RWPE2 (cell line): ENCODE measurements at regions not wholly inside any gene's neighbourhood (a gene's known extent, or its start where the extent isn't known, plus 50 kb on each side); places are given as distances from the start of the nearest gene placed in this dataset.

Source experiments
- ATAC-seq: fragments of 200-7000 bp; cut with Tn5 transposase; 3 replicates; pipeline ENCODE4 v1.9.1; 2021; ENCODE audit warnings: low read depth
- DNase-seq: peaks from one replicate; pipeline ENCODE4 v3.0.0-alpha.2; 2020; ENCODE audit warnings: low spot score
- H3K27ac ChIP-seq: fragments of 450-650 bp; 2 replicates; pipeline ENCODE4 v1.5.1; 2017; ENCODE audit warnings: mild to moderate bottlenecking; ENCODE audit not compliant: poor library complexity, severe bottlenecking
- H3K27me3 ChIP-seq: fragments of 250-450 bp; sonication (Bioruptor Pico); 2 replicates; pipeline ENCODE4 v1.5.1; 2021; ENCODE audit warnings: mild to moderate bottlenecking, moderate library complexity; ENCODE audit not compliant: insufficient read depth, poor library complexity, severe bottlenecking
- H3K36me3 ChIP-seq: fragments of 250-450 bp; sonication (Bioruptor Pico); 2 replicates; pipeline ENCODE4 v1.5.1; 2020; ENCODE audit warnings: low read depth, mild to moderate bottlenecking, moderate library complexity
- H3K4me1 ChIP-seq: fragments of 250-450 bp; sonication (Bioruptor Pico); 2 replicates; pipeline ENCODE4 v1.5.1; 2021; ENCODE audit warnings: mild to moderate bottlenecking, moderate library complexity; ENCODE audit not compliant: insufficient read depth, poor library complexity, severe bottlenecking
- H3K4me3 ChIP-seq: fragments of 250-450 bp; sonication (Bioruptor Pico); 2 replicates; pipeline ENCODE4 v1.5.1; 2021; ENCODE audit warnings: mild to moderate bottlenecking, moderate library complexity; ENCODE audit not compliant: severe bottlenecking
- H3K9me3 ChIP-seq: fragments of 250-450 bp; sonication (Bioruptor Pico); 2 replicates; pipeline ENCODE4 v1.5.1; 2021; ENCODE audit warnings: mild to moderate bottlenecking, moderate library complexity; ENCODE audit not compliant: severe bottlenecking
- CTCF ChIP-seq: fragments of 450-650 bp; IDR thresholded peaks from one replicate; pipeline ENCODE4 v1.5.1; 2017; ENCODE audit warnings: mild to moderate bottlenecking, moderate library complexity; ENCODE audit not compliant: poor library complexity, severe bottlenecking

- Histone ChIP-seq H3K27ac (no peak overlapping the region), H3K36me3 (no peaks in the 10 kb centered on the region), H3K4me1 (no peaks in the 10 kb centered on the region), H3K4me3 (no peak overlapping the region), H3K9me3 (no peaks in the 10 kb centered on the region), H3K27me3 (no peaks in the 10 kb centered on the region)
- ATAC-seq (no peak), DNase-seq (no peak)
- TF ChIP-seq CTCF: no peak
Measured at GRCh38 chr5:86885011-86885410, 267.3 kb downstream of the COX7C start.

GRCh38 chr5:86885489-86886230, 267.9 kb downstream of the COX7C start:
- Histone ChIP-seq H3K4me3 (no peak overlapping the region), H3K36me3 (no peaks in the 10 kb centered on the region), H3K9me3 (no peaks in the 10 kb centered on the region), H3K27ac (no peak overlapping the region), H3K27me3 (no peaks in the 10 kb centered on the region), H3K4me1 (no peaks in the 10 kb centered on the region)
- DNase-seq: no peak
- TF ChIP-seq CTCF: no peak
- no peak for ATAC-seq

GRCh38 chr5:86890375-86890774, 272.6 kb downstream of the COX7C start:
- DNase-seq (no peak), ATAC-seq (no peak)
- Histone ChIP-seq H3K27ac (no peak overlapping the region), H3K36me3 (no peaks in the 10 kb centered on the region), H3K27me3 (no peaks in the 10 kb centered on the region), H3K4me3 (no peak overlapping the region), H3K9me3 (no peaks in the 10 kb centered on the region), H3K4me1 (no peaks in the 10 kb centered on the region)
- no peak for TF ChIP-seq CTCF

GRCh38 chr5:86894056-86894455, 276.3 kb downstream of the COX7C start:
- no peak for TF ChIP-seq CTCF
- Histone ChIP-seq H3K4me3 (no peak overlapping the region), H3K4me1 (no peaks in the 10 kb centered on the region), H3K36me3 (no peaks in the 10 kb centered on the region), H3K9me3 (no peaks in the 10 kb centered on the region), H3K27ac (no peak overlapping the region), H3K27me3 (no peaks in the 10 kb centered on the region)
- DNase-seq (no peak), ATAC-seq (no peak)

GRCh38 chr5:86896916-86897315, 279.2 kb downstream of the COX7C start:
- no peaks in the 10 kb centered on the region for H3K27me3 ChIP-seq
- DNase-seq (no peak), ATAC-seq (no peak)
- no peak for TF ChIP-seq CTCF
- no peak overlapping the region for H3K4me3 ChIP-seq
- no peak overlapping the region for H3K27ac ChIP-seq
- no peaks in the 10 kb centered on the region for H3K36me3 ChIP-seq
- H3K4me1 ChIP-seq: no peaks in the 10 kb centered on the region
- no peaks in the 10 kb centered on the region for H3K9me3 ChIP-seq
